Right lobe of liver (tissue), 4 donors: ENCODE measurements at regions not wholly inside any gene's neighbourhood (a gene's known extent, or its start where the extent isn't known, plus 50 kb on each side); places are given as distances from the start of the nearest gene placed in this dataset.

ENCODE experiments used
- CTCF ChIP-seq, 4 donors: fragments of 200-600 bp in 3 of 4; fragments of 450-650 bp in 1 of 4; IDR thresholded peaks; one replicate each; pipeline versions ENCODE4 v1.5.1 to v1.8.0; 2016 to 2022; ENCODE audit warnings: antibody characterized with exemption in 4 of 4, mild to moderate bottlenecking in 2 of 4
- POLR2A ChIP-seq: fragments of 450-650 bp; IDR thresholded peaks from one replicate; pipeline ENCODE4 v1.6.1; 2017; ENCODE audit warnings: antibody characterized with exemption, mild to moderate bottlenecking
- donor health status: DM: no; HTN: no; CAD: no.
- donor health status: DM: no; HTN: no; CAD: no.
- donor health status: DM: no; HTN: yes; CAD: no.

GRCh38 chr5:125464847-125465432 is 718.5 kb upstream of the ZNF608 start:
- TF ChIP-seq CTCF (IDR thresholded peaks at IDR 0.05) (no peak), POLR2A (no peak)
